HepG2 (cell line): ENCODE measurements at regions not wholly inside any gene's neighbourhood (a gene's known extent, or its start where the extent isn't known, plus 50 kb on each side); places are given as distances from the start of the nearest gene placed in this dataset.

Experiments
- ATAC-seq: fragments of 200-7000 bp; cut with Tn5 transposase; 3 replicates; pipeline ENCODE4 v1.9.1; 2020; ENCODE audit warnings: mild to moderate bottlenecking, moderate library complexity
- BruUV-seq: library from RNA; stranded (reverse); fragments of 400-500 nt; replicated peaks from 2 replicates; lab custom pipeline; 2021; lab: Mats Ljungman, UMichigan
- CTCF ChIA-PET: fragments of 300-600 bp; formaldehyde crosslinking; extraction: SDS; loops from one replicate; lab custom pipeline; 2021; ENCODE audit warnings: low total read pairs, inconsistent platforms, low intra/inter-chr PET ratio; lab: Yijun Ruan, JAX
- POLR2A ChIA-PET: fragments of 350-600 bp; sonication (Branson Sonifier 250); formaldehyde crosslinking; loops from one replicate; lab custom pipeline; 2020; ENCODE audit warnings: antibody characterized with exemption, inconsistent platforms; lab: Yijun Ruan, JAX
- DNase-seq: peaks from one replicate; pipeline ENCODE4 v3.0.0-alpha.2; 2015; ENCODE audit warnings: low spot score
- FAIRE-seq: peaks from 3 replicates; lab custom pipeline; 2011; peaks lifted over from hg19 to GRCh38; lab: Jason Lieb, UNC
- H2AFZ ChIP-seq: one replicate; pipeline ENCODE4 v1.6.1; 2011; ENCODE audit warnings: low read length, inconsistent platforms
- H3K27ac ChIP-seq: fragments of 300-600 bp; 3 replicates; pipeline ENCODE4 v1.8.0; 2011; ENCODE audit warnings: mixed run types, mild to moderate bottlenecking, mixed read lengths, low read length, inconsistent platforms; ENCODE audit not compliant: insufficient read depth; ENCODE audit errors: extremely low read length
- H3K27me3 ChIP-seq, 2 experiments: fragments of 200-600 bp in 1 of 2; 2 replicates in 1 of 2; 3 replicates in 1 of 2; pipeline versions ENCODE4 v1.6.0 to v1.8.0; 2011; ENCODE audit warnings: low read length in 2 of 2, mild to moderate bottlenecking in 2 of 2, moderate library complexity in 2 of 2, inconsistent platforms in 1 of 2; ENCODE audit not compliant: insufficient read depth in 2 of 2, control insufficient read depth in 1 of 2
- H3K36me3 ChIP-seq, 2 experiments: fragments of 200-600 bp in 1 of 2; replicated peaks in 1 of 2; 2 replicates in 1 of 2; 3 replicates in 1 of 2; pipeline versions ENCODE4 v1.5.1 to v1.8.0; 2011; ENCODE audit warnings: low read length in 2 of 2, inconsistent platforms in 1 of 2; ENCODE audit not compliant: insufficient read depth in 2 of 2, control insufficient read depth in 1 of 2
- H3K4me1 ChIP-seq: 2 replicates; pipeline ENCODE4 v1.5.1; 2012; ENCODE audit warnings: low read length, inconsistent platforms; ENCODE audit not compliant: insufficient read depth
- H3K4me2 ChIP-seq: 2 replicates; pipeline ENCODE4 v1.6.0; 2011; ENCODE audit warnings: low read depth, low read length, inconsistent platforms
- H3K4me3 ChIP-seq, 3 experiments: fragments of 200-600 bp in 1 of 3; sonication (generic), shearing (Covaris generic) in 1 of 3; replicated peaks in 1 of 3; 2 replicates each; pipeline ENCODE4 v1.5.1; 2011 to 2016; ENCODE audit warnings: low read length in 3 of 3, inconsistent platforms in 2 of 3, low read depth in 2 of 3, mild to moderate bottlenecking in 2 of 3, control low read depth in 1 of 3, mixed read lengths in 1 of 3; ENCODE audit not compliant: insufficient read depth in 1 of 3
- H3K79me2 ChIP-seq: one replicate; pipeline ENCODE4 v1.6.1; 2011; ENCODE audit warnings: low read length, inconsistent platforms; ENCODE audit not compliant: insufficient read depth
- H3K9ac ChIP-seq: 2 replicates; pipeline ENCODE4 v1.6.0; 2011; ENCODE audit warnings: mild to moderate bottlenecking, low read depth, low read length, inconsistent platforms; ENCODE audit not compliant: insufficient read depth
- H3K9me3 ChIP-seq: 2 replicates; pipeline ENCODE4 v1.5.1; 2012; ENCODE audit warnings: mild to moderate bottlenecking, low read length
- H4K20me1 ChIP-seq: 2 replicates; pipeline ENCODE4 v1.6.0; 2011; ENCODE audit warnings: inconsistent platforms, mild to moderate bottlenecking, low read length, moderate library complexity; ENCODE audit not compliant: insufficient read depth
- HOXD1 ChIP-seq: sonication (generic); formaldehyde crosslinking; IDR thresholded peaks from 2 replicates; pipeline ENCODE4 v1.5.0; 2020; ENCODE audit warnings: missing genetic modification reagents
- SP1 ChIP-seq, 2 experiments: fragments of 450-650 bp in 1 of 2; sonication (generic) in 1 of 2; formaldehyde crosslinking in 1 of 2; IDR thresholded peaks; 2 replicates each; pipeline versions ENCODE4 v1.4.0 to v1.6.1; 2016 to 2020; ENCODE audit warnings: missing genetic modification reagents in 1 of 2
- STAG1 ChIP-seq: sonication (generic); formaldehyde crosslinking; IDR thresholded peaks from 2 replicates; pipeline ENCODE4 v1.4.0; 2020; ENCODE audit warnings: missing genetic modification reagents
- TBX3 ChIP-seq: fragments of 450-650 bp; IDR thresholded peaks from 2 replicates; pipeline ENCODE4 v1.6.1; 2017; ENCODE audit warnings: antibody characterized with exemption, mild to moderate bottlenecking, inconsistent platforms, borderline replicate concordance
- in situ Hi-C: cut with HindIII; loops from 2 replicates; pipeline ENCODE4 v1.10.0; 2017; ENCODE audit warnings: low pct_unique_long_range_greater_than_20kb; ENCODE audit not compliant: extremely low pct_ligation_motif_present
- intact Hi-C: fragments of 100-400 bp; cut with micrococcal nuclease; formaldehyde crosslinking; loops from one replicate; pipeline ENCODE4 v1.10.0; 2022; ENCODE audit not compliant: unreplicated experiment
- TF ChIP-seq, protein P1 (sequence below), 2 experiments: IDR thresholded peaks; 2 replicates each; pipeline ENCODE4 v1.6.1; 2011 to 2012; ENCODE audit warnings: low read length in 2 of 2, borderline replicate concordance in 1 of 2, low read depth in 1 of 2, mild to moderate bottlenecking in 1 of 2, moderate library complexity in 1 of 2
- TF ChIP-seq, protein P2 (sequence below): sonication (generic); formaldehyde crosslinking; IDR thresholded peaks from 2 replicates; pipeline ENCODE4 v1.5.1; 2020; ENCODE audit warnings: mild to moderate bottlenecking, missing genetic modification reagents, borderline replicate concordance
- TF ChIP-seq, protein P3 (sequence below): sonication (generic); formaldehyde crosslinking; IDR thresholded peaks from 2 replicates; pipeline ENCODE4 v1.8.1; 2023; ENCODE audit warnings: mild to moderate bottlenecking, inconsistent platforms, moderate library complexity, missing genetic modification reagents, borderline replicate concordance

DNA sequence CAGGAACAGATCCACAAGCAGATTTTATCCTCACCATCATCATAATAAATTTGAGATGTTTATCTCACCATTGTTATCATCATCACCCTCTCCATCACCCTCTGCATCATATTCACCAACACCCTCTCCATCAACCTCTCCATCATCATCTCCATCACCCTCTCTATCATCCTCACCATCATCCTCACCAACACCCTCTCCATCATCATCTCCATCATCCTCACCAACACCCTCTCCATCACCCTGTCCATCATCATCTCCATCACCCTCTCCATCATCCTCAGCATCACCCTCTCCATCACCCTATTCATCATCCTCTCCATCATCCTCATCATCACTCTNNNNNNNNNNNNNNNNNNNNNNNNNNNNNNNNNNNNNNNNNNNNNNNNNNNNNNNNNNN, 567.0 kb upstream of the SGCD start:
- no peak overlapping the region for H2AFZ ChIP-seq
- no peaks in the 10 kb centered on the region for H3K4me1 ChIP-seq
- POLR2A ChIA-PET = no interaction called here
- ATAC-seq = no peak
- TF ChIP-seq, protein P1, sequence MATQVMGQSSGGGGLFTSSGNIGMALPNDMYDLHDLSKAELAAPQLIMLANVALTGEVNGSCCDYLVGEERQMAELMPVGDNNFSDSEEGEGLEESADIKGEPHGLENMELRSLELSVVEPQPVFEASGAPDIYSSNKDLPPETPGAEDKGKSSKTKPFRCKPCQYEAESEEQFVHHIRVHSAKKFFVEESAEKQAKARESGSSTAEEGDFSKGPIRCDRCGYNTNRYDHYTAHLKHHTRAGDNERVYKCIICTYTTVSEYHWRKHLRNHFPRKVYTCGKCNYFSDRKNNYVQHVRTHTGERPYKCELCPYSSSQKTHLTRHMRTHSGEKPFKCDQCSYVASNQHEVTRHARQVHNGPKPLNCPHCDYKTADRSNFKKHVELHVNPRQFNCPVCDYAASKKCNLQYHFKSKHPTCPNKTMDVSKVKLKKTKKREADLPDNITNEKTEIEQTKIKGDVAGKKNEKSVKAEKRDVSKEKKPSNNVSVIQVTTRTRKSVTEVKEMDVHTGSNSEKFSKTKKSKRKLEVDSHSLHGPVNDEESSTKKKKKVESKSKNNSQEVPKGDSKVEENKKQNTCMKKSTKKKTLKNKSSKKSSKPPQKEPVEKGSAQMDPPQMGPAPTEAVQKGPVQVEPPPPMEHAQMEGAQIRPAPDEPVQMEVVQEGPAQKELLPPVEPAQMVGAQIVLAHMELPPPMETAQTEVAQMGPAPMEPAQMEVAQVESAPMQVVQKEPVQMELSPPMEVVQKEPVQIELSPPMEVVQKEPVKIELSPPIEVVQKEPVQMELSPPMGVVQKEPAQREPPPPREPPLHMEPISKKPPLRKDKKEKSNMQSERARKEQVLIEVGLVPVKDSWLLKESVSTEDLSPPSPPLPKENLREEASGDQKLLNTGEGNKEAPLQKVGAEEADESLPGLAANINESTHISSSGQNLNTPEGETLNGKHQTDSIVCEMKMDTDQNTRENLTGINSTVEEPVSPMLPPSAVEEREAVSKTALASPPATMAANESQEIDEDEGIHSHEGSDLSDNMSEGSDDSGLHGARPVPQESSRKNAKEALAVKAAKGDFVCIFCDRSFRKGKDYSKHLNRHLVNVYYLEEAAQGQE (IDR thresholded peaks at IDR 0.05; ENCODE audit: borderline replicate concordance in 1 of 2, low read depth in 1 of 2, low read length in 2 of 2) = no peak
- TF ChIP-seq SP1 (IDR thresholded peaks at IDR 0.05) (no peak), SP1 (CRISPR knock-in tag; IDR thresholded peaks at IDR 0.05) (no peak), TBX3 (no peak), STAG1 (CRISPR knock-in tag) (no peak), HOXD1 (CRISPR knock-in tag) (no peak)
- TF ChIP-seq, protein P2, sequence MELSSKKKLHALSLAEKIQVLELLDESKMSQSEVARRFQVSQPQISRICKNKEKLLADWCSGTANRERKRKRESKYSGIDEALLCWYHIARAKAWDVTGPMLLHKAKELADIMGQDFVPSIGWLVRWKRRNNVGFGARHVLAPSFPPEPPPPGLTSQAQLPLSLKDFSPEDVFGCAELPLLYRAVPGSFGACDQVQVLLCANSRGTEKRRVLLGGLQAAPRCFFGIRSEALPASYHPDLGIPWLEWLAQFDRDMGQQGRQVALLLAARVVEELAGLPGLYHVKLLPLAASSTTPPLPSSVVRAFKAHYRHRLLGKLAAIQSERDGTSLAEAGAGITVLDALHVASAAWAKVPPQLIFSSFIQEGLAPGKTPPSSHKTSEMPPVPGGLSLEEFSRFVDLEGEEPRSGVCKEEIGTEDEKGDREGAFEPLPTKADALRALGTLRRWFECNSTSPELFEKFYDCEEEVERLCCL = no peak
- TF ChIP-seq, protein P3, sequence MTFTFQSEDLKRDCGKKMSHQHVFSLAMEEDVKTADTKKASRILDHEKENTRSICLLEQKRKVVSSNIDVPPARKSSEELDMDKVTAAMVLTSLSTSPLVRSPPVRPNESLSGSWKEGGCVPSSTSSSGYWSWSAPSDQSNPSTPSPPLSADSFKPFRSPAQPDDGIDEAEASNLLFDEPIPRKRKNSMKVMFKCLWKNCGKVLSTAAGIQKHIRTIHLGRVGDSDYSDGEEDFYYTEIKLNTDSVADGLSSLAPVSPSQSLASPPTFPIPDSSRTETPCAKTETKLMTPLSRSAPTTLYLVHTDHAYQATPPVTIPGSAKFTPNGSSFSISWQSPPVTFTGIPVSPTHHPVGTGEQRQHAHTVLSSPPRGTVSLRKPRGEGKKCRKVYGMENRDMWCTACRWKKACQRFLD = no peak
- no peak overlapping the region for H3K9ac ChIP-seq
- H3K27me3 ChIP-seq = no peaks in the 10 kb centered on the region
- no peaks in the 10 kb centered on the region for H3K79me2 ChIP-seq
- peaks cover 25% of the 10 kb centered on the region for H3K9me3 ChIP-seq
- H3K4me2 ChIP-seq = no peak overlapping the region
- no peak for DNase-seq
- no peaks in the 10 kb centered on the region for H4K20me1 ChIP-seq
- no peaks in the 10 kb centered on the region for H3K36me3 ChIP-seq
- no TSS peak for BruUV-seq
- in situ Hi-C loops = no loop called here
- H3K27ac ChIP-seq = no peak overlapping the region
- intact Hi-C loops = no loop called here
- FAIRE-seq = no peak
- no peak overlapping the region for H3K4me3 ChIP-seq
- CTCF ChIA-PET = no interaction called here
